RWPE2 (cell line): ENCODE measurements at regions not wholly inside any gene's neighbourhood (a gene's known extent, or its start where the extent isn't known, plus 50 kb on each side); places are given as distances from the start of the nearest gene placed in this dataset.
A peak's percentile ranks its signal among the peaks of the same experiment; 100 is the strongest.

Experiments
- ATAC-seq: fragments of 200-7000 bp; cut with Tn5 transposase; 3 replicates; pipeline ENCODE4 v1.9.1; 2021; ENCODE audit warnings: low read depth
- DNase-seq: peaks from one replicate; pipeline ENCODE4 v3.0.0-alpha.2; 2020; ENCODE audit warnings: low spot score
- H3K27ac ChIP-seq: fragments of 450-650 bp; 2 replicates; pipeline ENCODE4 v1.5.1; 2017; ENCODE audit warnings: mild to moderate bottlenecking; ENCODE audit not compliant: poor library complexity, severe bottlenecking
- H3K27me3 ChIP-seq: fragments of 250-450 bp; sonication (Bioruptor Pico); 2 replicates; pipeline ENCODE4 v1.5.1; 2021; ENCODE audit warnings: mild to moderate bottlenecking, moderate library complexity; ENCODE audit not compliant: insufficient read depth, poor library complexity, severe bottlenecking
- H3K36me3 ChIP-seq: fragments of 250-450 bp; sonication (Bioruptor Pico); 2 replicates; pipeline ENCODE4 v1.5.1; 2020; ENCODE audit warnings: low read depth, mild to moderate bottlenecking, moderate library complexity
- H3K4me1 ChIP-seq: fragments of 250-450 bp; sonication (Bioruptor Pico); 2 replicates; pipeline ENCODE4 v1.5.1; 2021; ENCODE audit warnings: mild to moderate bottlenecking, moderate library complexity; ENCODE audit not compliant: insufficient read depth, poor library complexity, severe bottlenecking
- H3K4me3 ChIP-seq: fragments of 250-450 bp; sonication (Bioruptor Pico); 2 replicates; pipeline ENCODE4 v1.5.1; 2021; ENCODE audit warnings: mild to moderate bottlenecking, moderate library complexity; ENCODE audit not compliant: severe bottlenecking
- H3K9me3 ChIP-seq: fragments of 250-450 bp; sonication (Bioruptor Pico); 2 replicates; pipeline ENCODE4 v1.5.1; 2021; ENCODE audit warnings: mild to moderate bottlenecking, moderate library complexity; ENCODE audit not compliant: severe bottlenecking
- TF ChIP-seq, protein P1 (sequence below): fragments of 450-650 bp; IDR thresholded peaks from one replicate; pipeline ENCODE4 v1.5.1; 2017; ENCODE audit warnings: mild to moderate bottlenecking, moderate library complexity; ENCODE audit not compliant: poor library complexity, severe bottlenecking

GRCh38 chr4:153934688-153935017, 145.8 kb upstream of the SFRP2 start:
- ATAC-seq (no peak), DNase-seq (no peak)
- H3K4me3 ChIP-seq = no peak overlapping the region

GRCh38 chr4:153933915-153934687, 145.2 kb upstream of the SFRP2 start:
- H3K27me3 ChIP-seq = no peaks in the 10 kb centered on the region
- no peaks in the 10 kb centered on the region for H3K9me3 ChIP-seq
- ATAC-seq = no peak
- no peak for DNase-seq
- no peaks in the 10 kb centered on the region for H3K4me1 ChIP-seq
- TF ChIP-seq, protein P1, sequence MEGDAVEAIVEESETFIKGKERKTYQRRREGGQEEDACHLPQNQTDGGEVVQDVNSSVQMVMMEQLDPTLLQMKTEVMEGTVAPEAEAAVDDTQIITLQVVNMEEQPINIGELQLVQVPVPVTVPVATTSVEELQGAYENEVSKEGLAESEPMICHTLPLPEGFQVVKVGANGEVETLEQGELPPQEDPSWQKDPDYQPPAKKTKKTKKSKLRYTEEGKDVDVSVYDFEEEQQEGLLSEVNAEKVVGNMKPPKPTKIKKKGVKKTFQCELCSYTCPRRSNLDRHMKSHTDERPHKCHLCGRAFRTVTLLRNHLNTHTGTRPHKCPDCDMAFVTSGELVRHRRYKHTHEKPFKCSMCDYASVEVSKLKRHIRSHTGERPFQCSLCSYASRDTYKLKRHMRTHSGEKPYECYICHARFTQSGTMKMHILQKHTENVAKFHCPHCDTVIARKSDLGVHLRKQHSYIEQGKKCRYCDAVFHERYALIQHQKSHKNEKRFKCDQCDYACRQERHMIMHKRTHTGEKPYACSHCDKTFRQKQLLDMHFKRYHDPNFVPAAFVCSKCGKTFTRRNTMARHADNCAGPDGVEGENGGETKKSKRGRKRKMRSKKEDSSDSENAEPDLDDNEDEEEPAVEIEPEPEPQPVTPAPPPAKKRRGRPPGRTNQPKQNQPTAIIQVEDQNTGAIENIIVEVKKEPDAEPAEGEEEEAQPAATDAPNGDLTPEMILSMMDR = no peak
- H3K27ac ChIP-seq = no peak overlapping the region
- no peak overlapping the region for H3K4me3 ChIP-seq
- H3K36me3 ChIP-seq = no peaks in the 10 kb centered on the region

More at GRCh38 chr4:153934688-153935017, 145.8 kb upstream of the SFRP2 start:
- Histone ChIP-seq H3K27ac (no peak overlapping the region), H3K9me3 (no peaks in the 10 kb centered on the region), H3K27me3 (no peaks in the 10 kb centered on the region), H3K4me1 (no peaks in the 10 kb centered on the region), H3K36me3 (no peaks in the 10 kb centered on the region)
- TF ChIP-seq, protein P1 = no peak

DNA sequence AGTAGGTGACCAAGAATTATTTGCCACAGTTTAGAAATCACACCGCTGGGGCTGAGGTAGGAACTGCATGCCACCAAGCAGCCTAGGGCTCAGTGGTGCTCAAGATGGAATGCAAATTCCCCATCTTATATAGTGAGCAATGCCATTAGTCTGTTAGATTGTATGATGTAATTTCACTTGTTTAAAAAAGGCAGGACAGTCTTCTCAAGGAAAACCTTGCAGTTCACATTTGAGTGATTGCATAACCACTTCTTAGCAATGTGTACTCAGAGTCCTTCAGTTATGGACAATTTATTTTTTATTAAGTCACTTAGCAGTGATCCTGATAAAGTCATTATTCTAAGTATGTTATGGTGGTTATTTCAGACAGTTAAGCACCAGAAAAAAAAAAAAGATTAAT, 142.9 kb upstream of the SFRP2 start:
- no peak overlapping the region for H3K27ac ChIP-seq
- no peak for DNase-seq
- TF ChIP-seq, protein P1 = no peak
- ATAC-seq = peak; percentile 45; the same call in 2 of the 3 replicates
- no peaks in the 10 kb centered on the region for H3K27me3 ChIP-seq
- H3K4me1 ChIP-seq = no peaks in the 10 kb centered on the region
- H3K36me3 ChIP-seq = no peaks in the 10 kb centered on the region
- H3K9me3 ChIP-seq = no peaks in the 10 kb centered on the region
- H3K4me3 ChIP-seq = no peak overlapping the region

DNA sequence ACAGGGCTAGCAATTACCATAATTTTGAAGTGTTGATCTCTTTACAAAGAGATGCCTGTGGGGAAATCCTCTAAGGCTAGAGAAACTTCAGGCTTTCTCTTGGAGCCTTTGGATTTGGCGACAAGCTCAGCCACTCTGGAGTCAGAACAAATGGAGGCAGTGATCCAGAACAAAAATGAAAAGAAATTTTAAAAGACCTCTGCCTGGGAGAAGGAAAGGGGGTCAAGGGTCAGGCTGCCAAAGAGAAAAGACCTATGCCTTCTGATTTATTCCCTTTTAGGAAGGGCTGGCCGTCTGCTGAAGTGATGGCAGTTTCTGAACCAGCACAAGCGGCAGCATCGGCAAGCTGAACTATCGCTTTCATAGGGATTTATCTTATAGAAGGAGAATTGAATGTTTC, 140.8 kb upstream of the SFRP2 start:
- Histone ChIP-seq H3K4me1 (no peaks in the 10 kb centered on the region), H3K9me3 (no peaks in the 10 kb centered on the region), H3K36me3 (no peaks in the 10 kb centered on the region), H3K27me3 (no peaks in the 10 kb centered on the region), H3K4me3 (no peak overlapping the region), H3K27ac (no peak overlapping the region)
- no peak for ATAC-seq
- TF ChIP-seq, protein P1 = no peak
- DNase-seq = no peak

DNA sequence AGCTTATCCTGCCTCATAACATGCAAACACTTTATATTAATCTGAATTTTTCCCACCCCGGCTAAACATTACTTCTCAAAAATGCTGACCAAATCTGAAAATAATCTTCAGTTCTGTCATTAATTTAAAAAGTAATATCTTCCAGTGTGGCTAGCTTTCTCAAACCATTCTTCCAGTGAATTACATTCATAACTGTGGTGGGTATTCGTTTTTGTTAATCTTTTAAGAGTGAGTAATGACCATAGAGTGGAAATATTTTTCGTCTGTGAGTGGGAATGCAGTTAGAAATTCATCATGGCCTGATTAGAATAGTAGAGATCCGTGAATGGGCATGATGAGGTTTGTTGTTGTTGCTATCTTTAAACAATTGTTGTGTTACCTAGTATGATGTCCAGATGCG, 138.6 kb upstream of the SFRP2 start:
- TF ChIP-seq, protein P1 = no peak
- Histone ChIP-seq H3K27ac (no peak overlapping the region), H3K4me3 (no peak overlapping the region), H3K9me3 (no peaks in the 10 kb centered on the region), H3K36me3 (no peaks in the 10 kb centered on the region), H3K4me1 (no peaks in the 10 kb centered on the region), H3K27me3 (no peaks in the 10 kb centered on the region)
- DNase-seq (no peak), ATAC-seq (no peak)
